ENCODE measurements at regions not wholly inside any gene's neighbourhood (a gene's known extent, or its start where the extent isn't known, plus 50 kb on each side); places are given as distances from the start of the nearest gene placed in this dataset.
"Not testable (repeated sequence)": the region's sequence is repeated elsewhere in the genome, so short reads cannot be mapped to it uniquely, and the experiment has no call there.

GRCh38 chr5:13339093-13339492 is 605.4 kb downstream of the DNAH5 start:
- WGBS, 2 donors: 8 to 48% methylated on average over 1 of the region's 1 CpG
- Histone ChIP-seq H3K4me3 (no peak overlapping the region), H3K9me3 (no peaks in the 10 kb centered on the region), H3K27ac (no peak overlapping the region), H3K4me1 (no peaks in the 10 kb centered on the region), H3K27me3 (no peaks in the 10 kb centered on the region), H3K36me3 (replicated peaks in 1 of 2; ENCODE audit: insufficient read depth in 1 of 2, low read depth in 2 of 2) (no peaks in the 10 kb centered on the region)
- TF ChIP-seq POLR2A (IDR thresholded peaks at IDR 0.05): no peak
- ATAC-seq: no peak
- no peak for DNase-seq
- intact Hi-C loops (cut with DNase I): no loop called here

DNA sequence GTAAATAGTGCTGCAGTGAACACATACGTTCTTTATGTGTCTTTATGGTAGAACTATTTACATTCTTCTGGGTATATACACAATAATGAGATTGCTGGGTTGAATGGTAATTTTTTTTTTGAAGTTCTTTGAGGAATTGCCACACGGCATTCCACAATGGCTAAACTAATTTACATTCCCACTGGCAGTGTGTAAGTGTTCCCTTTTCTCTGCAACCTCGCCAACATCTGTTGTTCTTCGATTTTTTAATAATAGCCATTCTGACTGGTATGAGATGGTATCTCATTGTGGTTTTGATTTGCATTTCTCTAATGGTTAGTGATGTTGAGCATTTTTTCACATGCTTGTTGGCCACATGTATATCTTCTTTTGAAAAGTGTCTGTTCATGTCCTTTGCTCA is 609.5 kb downstream of the DNAH5 start:
- H3K4me3 ChIP-seq; H3K9me3 ChIP-seq; H3K27me3 ChIP-seq; ATAC-seq; H3K4me1 ChIP-seq; DNase-seq; H3K36me3 ChIP-seq (replicated peaks in 1 of 2; ENCODE audit: insufficient read depth in 1 of 2, low read depth in 2 of 2); H3K27ac ChIP-seq; intact Hi-C loops (cut with DNase I): not testable (repeated sequence)
- WGBS, 2 donors: 50 to 71% methylated on average over 4 of the region's 4 CpGs

- intact Hi-C loops (cut with DNase I): no loop called here
- Histone ChIP-seq H3K27me3 (no peaks in the 10 kb centered on the region), H3K27ac (no peak overlapping the region), H3K4me3 (no peak overlapping the region), H3K4me1 (no peaks in the 10 kb centered on the region), H3K9me3 (no peaks in the 10 kb centered on the region), H3K36me3 (replicated peaks in 1 of 2; ENCODE audit: insufficient read depth in 1 of 2, low read depth in 2 of 2) (no peaks in the 10 kb centered on the region)
- WGBS, 2 donors: 70 to 92% methylated on average over 2 to 6 of the region's 6 CpGs
- no peak for TF ChIP-seq CTCF (IDR thresholded peaks at IDR 0.05)
- TF ChIP-seq POLR2A (IDR thresholded peaks at IDR 0.05): no peak
- peak in 1 of 4 donors; percentile 4 for DNase-seq
- ATAC-seq: no peak
These were observed 612.9 kb downstream of the DNAH5 start for GRCh38 chr5:13331585-13331984.

GRCh38 chr5:13328316-13328715 is 616.2 kb downstream of the DNAH5 start:
- intact Hi-C loops (cut with DNase I): no loop called here
- Histone ChIP-seq H3K9me3 (no peaks in the 10 kb centered on the region), H3K4me3 (no peak overlapping the region), H3K36me3 (replicated peaks in 1 of 2; ENCODE audit: insufficient read depth in 1 of 2, low read depth in 2 of 2) (no peaks in the 10 kb centered on the region), H3K27me3 (no peaks in the 10 kb centered on the region), H3K4me1 (no peaks in the 10 kb centered on the region), H3K27ac (no peak overlapping the region)
- TF ChIP-seq CTCF (IDR thresholded peaks at IDR 0.05) (no peak), POLR2A (IDR thresholded peaks at IDR 0.05) (no peak)
- DNase-seq (no peak), ATAC-seq (no peak)
- WGBS, 2 donors: 50 to 57% methylated on average over 1 of the region's 1 CpG

- WGBS, 2 donors: 31 to 50% methylated on average over 1 of the region's 1 CpG
- no peaks in the 10 kb centered on the region for H3K36me3 ChIP-seq (replicated peaks in 1 of 2; ENCODE audit: insufficient read depth in 1 of 2, low read depth in 2 of 2)
- H3K27me3 ChIP-seq: no peaks in the 10 kb centered on the region
- DNase-seq (no peak), ATAC-seq (no peak)
- no peaks in the 10 kb centered on the region for H3K9me3 ChIP-seq
- intact Hi-C loops (cut with DNase I): no loop called here
- no peak overlapping the region for H3K27ac ChIP-seq
- H3K4me1 ChIP-seq: no peaks in the 10 kb centered on the region
- TF ChIP-seq POLR2A (IDR thresholded peaks at IDR 0.05) (no peak), CTCF (IDR thresholded peaks at IDR 0.05) (no peak)
- no peak overlapping the region for H3K4me3 ChIP-seq
These were observed 618.7 kb downstream of the DNAH5 start for GRCh38 chr5:13325765-13326164.

DNA sequence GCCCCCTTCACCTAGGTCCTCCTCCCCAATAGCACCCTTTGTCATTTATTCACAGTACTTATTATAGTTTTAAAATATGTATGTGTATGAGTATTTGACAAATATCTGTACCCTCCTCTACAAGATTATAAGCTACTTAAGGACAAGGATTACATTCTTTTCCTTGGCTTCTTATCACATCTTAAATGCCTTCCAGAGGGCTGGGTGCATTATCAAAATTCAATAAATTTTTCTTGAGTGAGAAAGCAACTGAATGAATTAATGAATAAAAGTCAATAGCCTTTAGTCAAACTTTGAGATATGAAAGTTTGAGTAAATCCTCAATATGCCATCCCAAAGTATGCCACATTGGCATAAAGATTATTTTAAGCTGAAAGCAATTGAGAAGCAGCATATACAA is 621.7 kb downstream of the DNAH5 start:
- TF ChIP-seq CTCF (IDR thresholded peaks at IDR 0.05) (no peak), POLR2A (IDR thresholded peaks at IDR 0.05) (no peak)
- intact Hi-C loops (cut with DNase I): no loop called here

More for the DNA sequence above, 621.7 kb downstream of the DNAH5 start:
- ATAC-seq (no peak), DNase-seq (no peak)
- no peak overlapping the region for H3K27ac ChIP-seq
- H3K4me3 ChIP-seq: no peak overlapping the region
- no peaks in the 10 kb centered on the region for H3K27me3 ChIP-seq
- H3K4me1 ChIP-seq: no peaks in the 10 kb centered on the region
- H3K36me3 ChIP-seq (replicated peaks in 1 of 2; ENCODE audit: insufficient read depth in 1 of 2, low read depth in 2 of 2): no peaks in the 10 kb centered on the region
- H3K9me3 ChIP-seq: no peaks in the 10 kb centered on the region

Data from body of pancreas (tissue), 4 donors.